HG03457 (cell line): ENCODE measurements at regions not wholly inside any gene's neighbourhood (a gene's known extent, or its start where the extent isn't known, plus 50 kb on each side); places are given as distances from the start of the nearest gene placed in this dataset.

Source experiments
- ATAC-seq: cut with Tn5 transposase; IDR thresholded peaks from one replicate; pipeline ENCODE4 v1.9.1; 2021; ENCODE audit warnings: moderate number of reproducible peaks; ENCODE audit not compliant: unreplicated experiment

DNA sequence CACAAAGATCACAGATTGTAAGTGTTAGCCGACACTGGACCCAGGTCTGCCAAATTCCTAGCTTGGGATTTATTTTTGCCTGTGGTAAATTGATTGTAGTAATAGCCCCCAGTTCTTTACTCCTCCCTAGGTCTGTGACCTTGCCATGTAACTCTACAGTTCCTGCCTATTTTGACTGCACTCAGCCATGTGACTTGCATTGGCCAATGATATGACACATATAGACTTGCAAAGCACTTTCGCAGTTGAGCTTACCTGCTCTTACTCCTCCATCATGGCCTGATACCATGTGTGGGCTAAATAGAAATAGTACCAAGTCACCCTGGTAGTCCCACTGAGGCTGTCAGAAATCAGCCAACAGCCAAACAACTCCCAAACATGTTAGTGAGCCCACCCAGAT lies 240.3 kb downstream of the DUSP6 start:
- ATAC-seq, result no peak

GRCh38 chr12:89108265-89108664 lies 244.0 kb downstream of the DUSP6 start:
- no peak for ATAC-seq

DNA sequence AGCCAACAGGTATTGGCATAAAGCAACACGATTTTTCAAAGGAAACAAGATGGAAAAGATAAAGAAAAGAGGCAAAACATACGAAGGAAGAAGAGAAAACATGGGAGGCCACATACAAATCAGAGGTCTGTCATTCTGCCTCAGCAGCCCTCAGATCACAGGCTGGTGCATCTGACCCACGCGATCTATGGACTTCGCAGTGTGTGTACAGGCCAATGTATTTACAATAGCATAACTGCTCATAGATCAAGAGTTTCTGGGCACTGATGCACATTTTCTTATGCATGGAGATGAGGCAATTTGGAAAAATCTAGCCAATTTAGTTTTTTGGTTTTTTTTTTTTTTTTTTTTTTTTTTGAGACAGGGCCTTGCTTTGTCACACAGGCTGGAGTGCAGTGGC lies 245.4 kb downstream of the DUSP6 start:
- no peak for ATAC-seq

DNA sequence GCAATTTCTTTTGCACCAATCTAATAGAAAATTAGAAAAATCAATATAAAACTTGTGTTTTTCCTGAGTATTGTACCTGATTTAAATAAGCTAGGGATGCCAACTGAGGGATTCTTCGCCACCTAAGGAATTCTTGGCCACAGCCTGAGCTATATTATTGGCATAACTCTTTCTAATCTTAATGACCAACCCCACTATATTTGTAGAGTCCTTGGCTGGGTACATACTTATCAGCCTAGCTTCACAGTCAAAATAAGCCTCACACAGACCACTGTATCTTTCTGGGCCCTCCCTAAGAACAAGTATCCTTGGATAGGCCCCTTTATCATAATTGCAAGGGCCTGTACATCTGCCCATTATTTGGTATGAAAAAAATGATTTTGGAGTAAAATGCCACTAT lies 247.1 kb downstream of the DUSP6 start:
- ATAC-seq, result no peak

DNA sequence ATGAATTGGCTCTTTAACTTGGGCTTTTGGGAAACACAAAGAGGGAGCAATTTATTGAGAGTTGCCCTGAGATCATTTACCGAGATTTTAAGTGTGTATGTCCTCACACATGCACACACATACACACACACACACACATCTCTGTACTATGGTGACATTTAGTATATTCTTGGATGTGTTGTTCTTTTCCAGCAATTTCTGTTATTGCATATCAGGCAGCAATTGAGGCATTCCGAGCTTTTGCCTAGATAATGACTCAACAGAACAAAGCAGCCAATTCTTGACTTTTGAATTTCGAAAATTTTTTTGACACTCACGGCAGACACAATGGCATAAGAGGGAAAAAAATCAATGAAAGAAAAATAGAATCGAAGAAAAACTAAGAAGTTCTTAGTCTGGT lies 248.5 kb downstream of the DUSP6 start:
- no peak for ATAC-seq

DNA sequence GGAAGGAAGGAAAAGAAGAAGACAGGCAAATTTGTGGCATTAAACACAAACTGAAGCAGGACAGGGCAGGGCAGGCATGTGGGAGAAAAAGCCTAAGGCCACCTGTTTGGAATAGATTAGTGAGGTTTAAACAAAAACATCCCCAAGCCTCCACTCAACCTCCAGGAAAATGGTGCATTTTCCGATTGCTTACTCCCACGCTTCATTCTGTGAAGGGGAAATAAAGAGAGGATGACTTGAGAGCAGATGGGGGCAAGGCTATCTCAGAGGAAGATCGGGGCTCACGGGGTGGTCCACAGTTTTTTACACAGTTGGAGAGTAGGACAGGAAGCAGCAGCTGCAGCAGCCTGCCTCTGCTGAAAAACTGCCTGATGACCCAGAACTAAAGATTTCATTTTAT lies 250.9 kb downstream of the DUSP6 start:
- ATAC-seq, result no peak

DNA sequence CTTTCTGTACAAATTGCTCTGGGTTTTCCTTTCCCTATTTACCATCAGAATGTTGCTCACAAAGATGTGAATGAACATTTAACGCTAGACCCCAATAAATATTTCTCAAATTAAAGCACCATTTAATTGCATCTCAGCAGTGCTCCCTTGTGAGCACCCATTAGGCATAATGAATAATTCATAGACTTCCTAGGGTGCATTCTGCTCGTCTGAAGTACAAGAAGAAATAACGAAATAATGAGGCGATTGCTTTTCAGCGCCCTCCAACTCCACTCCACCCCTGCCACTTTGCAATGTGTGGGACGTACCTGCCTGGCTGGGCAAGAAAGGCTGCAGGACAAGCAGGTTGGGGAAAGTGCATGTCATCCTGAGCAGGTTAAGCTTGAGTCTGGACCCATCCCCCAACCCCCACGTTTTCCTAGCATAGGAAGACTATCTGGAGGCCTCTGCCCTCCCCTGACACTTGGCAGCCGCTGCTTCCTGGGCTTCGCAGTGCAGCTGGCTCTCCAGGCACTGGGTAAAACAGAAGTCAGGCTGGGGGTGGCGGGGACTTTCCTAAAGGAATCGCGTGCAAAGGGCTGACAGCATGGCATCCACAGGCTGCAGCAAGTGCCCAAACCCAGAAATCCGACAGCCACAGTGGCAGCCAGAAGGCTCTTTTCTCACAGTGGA lies 253.7 kb downstream of the DUSP6 start:
- ATAC-seq, result no peak

DNA sequence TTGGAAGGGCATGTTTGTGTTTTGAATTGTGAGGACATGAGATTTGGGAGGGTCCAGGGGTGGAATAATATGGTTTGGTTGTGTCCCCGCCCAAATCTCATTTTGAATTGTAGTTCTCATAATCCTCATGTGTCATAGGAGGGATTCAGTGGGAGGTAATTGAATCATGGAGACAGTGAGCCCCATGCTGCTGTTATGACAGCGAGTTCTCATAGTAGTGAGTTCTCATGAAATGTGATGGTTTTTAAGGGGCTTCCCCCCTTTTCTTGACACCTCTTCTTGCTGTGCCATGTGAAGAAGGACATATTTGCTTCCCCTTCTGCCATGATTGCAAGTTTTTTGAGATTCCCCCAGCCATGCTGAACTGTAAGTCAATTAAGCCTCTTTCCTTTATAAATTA lies 260.0 kb downstream of the DUSP6 start:
- no peak for ATAC-seq

DNA sequence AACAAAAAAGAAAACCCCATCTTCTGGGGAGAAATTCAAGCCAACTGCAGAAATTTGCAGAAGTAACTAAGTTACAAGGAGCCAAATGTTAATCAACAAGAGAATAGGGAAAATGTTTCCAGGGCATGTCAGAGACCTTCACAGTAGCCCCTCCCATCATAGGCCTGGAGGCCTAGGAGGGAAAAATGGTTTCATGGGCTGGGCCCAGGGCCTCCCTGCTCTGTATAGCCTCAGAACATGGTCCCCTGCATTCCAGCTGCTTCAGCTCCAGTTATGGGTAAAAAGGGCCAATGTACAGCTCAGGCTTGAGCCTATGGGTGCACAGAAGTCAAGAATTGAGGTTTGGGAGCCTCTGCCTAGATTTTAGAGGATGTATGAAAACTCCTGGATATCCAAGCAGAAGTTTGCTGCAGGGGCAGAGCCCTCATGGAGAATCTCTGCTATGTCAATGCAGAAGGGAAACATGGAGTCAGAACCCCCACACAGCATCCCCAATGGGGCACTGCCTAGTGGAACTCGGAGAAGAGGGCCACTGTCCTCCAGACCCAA lies 260.9 kb downstream of the DUSP6 start:
- ATAC-seq, result no peak

GRCh38 chr12:89089264-89089663 lies 263.0 kb downstream of the DUSP6 start:
- ATAC-seq, result no peak

DNA sequence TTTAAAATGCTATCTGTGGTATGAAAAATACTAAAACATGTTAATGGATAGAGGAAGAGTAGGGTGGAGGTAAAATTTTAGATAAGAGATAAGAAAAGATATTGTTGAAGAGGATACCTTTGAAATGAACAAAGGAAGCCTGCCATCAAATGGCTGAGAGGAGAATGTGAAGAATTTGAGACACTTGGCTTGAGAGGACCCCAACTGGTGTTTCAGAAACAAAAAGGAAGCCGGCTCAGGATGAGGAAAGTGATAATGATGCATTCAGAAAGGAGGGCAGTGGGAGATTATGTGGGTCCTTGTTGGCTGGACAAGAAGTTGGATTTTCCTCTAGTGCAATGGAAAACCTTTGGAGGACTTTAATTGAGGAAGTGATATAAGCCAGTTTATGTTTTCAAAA lies 264.4 kb downstream of the DUSP6 start:
- ATAC-seq, result no peak

- no peak for ATAC-seq
Measured at GRCh38 chr12:89087149-89087825, 265.0 kb downstream of the DUSP6 start.

- no peak for ATAC-seq
Measured at GRCh38 chr12:89085421-89085820, 266.9 kb downstream of the DUSP6 start.

DNA sequence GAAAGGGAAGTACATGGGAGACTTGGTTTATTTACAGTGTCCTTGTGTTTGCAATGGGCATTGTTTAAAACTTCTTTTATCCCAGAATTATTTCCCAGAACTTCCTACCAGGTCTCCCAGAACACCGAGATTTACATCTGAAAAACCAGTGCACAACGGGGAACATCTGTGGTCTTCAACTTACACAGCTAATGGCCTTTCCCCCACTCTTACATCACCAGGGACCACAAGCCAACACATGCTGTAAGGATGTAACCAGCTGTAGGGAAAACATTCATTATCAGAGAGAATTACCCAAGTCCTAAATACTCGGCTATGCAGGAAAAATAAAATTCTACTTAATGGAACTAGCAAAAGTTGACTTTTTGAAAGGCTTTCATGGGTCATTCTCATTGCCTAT lies 267.6 kb downstream of the DUSP6 start:
- ATAC-seq, result no peak

GRCh38 chr12:89083491-89083890 lies 268.8 kb downstream of the DUSP6 start:
- no peak for ATAC-seq

DNA sequence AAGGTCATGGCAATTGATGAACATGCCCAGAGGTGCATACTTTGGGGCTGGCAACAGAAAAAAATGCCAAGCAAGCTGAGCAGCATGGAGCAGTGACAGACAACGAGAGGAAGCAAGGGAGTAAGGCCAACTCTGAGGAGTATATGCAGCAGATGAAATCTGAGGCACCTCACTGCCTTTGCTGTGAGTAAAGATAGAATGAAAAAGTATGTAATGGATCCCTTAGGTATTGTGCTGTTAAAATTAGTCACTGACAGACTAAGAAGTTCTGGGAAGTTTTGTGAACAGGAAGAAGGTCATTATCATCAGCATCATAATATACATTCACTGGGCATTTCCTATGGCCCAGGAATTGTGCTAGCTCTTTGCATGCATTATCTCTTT lies 269.9 kb downstream of the DUSP6 start:
- ATAC-seq, result no peak

DNA sequence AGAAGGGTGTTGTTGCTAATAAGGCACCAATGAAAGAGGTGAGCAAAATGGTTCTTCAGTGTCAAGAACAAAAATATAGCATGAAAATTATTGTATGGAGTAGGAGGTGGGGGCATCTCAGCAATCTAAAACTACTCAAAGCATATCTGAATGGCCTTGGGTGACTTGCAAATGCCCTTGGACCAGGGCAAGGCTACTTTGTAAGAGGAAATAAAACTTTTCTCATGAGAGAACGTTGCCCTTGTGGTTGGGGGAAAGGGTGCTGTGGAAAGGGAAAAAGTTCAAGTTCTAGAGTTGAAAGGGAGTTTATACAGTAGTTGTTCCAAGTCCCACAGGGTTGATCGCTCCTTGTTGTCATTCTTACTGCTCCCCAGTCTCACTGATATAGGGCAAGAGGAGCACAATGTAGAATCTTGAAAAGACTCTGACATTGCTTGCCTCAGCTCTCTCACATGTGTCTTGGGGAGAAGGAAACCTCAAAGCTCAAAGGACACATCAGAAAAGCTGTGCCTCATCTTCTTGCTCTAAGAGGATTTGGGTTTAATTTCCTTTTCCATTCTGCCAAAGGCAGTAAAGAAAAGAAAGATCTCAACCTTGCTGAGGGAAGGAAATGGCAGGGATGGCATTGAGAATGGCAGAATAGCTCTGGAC lies 270.5 kb downstream of the DUSP6 start:
- ATAC-seq, result no peak

- ATAC-seq, result no peak
Measured at GRCh38 chr12:89080793-89081465, 271.4 kb downstream of the DUSP6 start.

- no peak for ATAC-seq
Measured at GRCh38 chr12:89075880-89076540, 276.3 kb downstream of the DUSP6 start.

GRCh38 chr12:89073659-89074058 lies 278.6 kb downstream of the DUSP6 start:
- ATAC-seq, result no peak

- no peak for ATAC-seq
Measured at GRCh38 chr12:89073027-89073398, 279.3 kb downstream of the DUSP6 start.
